NK-92 treated with Interleukin-12 subunit alpha and Interleukin-12 subunit beta, amount 100 ng/mL, for 24 hours (cell line): ENCODE measurements at regions not wholly inside any gene's neighbourhood (a gene's known extent, or its start where the extent isn't known, plus 50 kb on each side); places are given as distances from the start of the nearest gene placed in this dataset.
"Not testable (repeated sequence)": the region's sequence is repeated elsewhere in the genome, so short reads cannot be mapped to it uniquely, and the experiment has no call there.

Experiments
- DNase-seq: peaks from one replicate; lab custom pipeline; 2025; lab: John Stamatoyannopoulos, UW

DNA sequence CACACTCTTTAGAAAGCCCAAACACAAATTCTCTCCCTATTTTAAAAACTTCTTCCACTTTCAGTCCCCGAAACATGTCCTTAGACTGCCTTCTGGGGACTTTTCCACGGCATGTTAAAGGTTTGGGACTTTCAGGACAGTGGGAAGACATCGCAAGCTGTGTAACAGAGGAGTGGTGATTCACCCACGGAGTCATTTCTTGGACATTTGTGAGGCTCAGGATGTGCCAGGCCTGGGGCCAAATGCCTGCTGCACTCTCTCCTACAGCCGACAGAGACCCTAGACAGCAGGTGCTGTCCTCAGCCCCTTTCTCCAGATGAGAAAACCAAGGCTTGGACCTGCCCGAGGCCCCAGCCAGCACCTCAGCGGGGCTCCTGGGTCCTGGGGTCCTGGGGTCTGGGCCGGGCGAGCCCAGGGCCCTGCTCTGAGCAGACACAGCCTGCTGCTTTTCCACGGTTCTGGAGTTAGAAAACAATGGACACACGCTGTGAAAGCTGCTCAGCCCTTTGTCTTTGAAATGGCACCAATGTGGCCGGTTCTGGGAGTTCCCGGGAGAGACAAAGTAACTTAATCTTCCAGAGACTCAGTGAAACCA lies 370.2 kb upstream of the SFSWAP start:
- DNase-seq: no peak

DNA sequence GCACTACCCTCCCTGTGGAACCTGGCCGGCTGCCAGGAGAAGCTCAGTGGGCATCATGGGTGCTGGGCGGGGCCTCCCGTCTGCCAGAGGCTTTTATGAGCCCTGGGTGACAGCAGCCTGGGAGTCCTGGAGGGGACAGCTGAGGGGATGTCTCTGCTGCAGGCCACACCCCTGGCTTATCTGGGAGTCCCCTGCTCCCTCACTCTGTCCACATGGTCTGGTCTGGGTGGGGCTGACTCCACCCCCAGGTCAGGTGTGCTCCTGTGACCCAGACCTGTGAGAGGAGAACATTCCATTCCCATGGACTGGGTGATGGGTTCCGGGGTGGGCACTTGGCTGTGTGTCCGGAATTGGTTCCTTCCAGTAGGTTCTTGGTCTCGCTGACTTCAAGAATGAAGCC lies 369.3 kb upstream of the SFSWAP start:
- DNase-seq: not testable (repeated sequence)

DNA sequence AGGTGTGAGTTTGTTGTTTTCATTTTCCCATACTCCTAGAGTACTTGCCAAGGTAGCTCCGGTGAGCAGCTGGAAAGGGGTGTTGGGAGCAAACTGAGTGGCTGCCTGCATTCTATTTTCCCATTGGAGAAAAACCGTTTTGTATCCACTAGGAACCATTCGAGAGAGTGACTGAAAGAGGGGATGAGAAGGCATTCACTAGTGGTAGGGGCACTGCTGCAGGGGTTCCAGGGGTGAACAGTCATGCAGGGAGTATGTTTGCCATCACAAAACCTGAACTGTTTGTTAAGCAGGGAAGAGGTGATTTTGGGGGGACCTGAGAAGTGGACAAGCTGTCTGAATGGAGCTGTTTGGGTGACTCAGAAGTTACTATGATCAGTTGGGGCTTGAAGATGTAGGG lies 367.5 kb upstream of the SFSWAP start:
- DNase-seq: not testable (repeated sequence)

DNA sequence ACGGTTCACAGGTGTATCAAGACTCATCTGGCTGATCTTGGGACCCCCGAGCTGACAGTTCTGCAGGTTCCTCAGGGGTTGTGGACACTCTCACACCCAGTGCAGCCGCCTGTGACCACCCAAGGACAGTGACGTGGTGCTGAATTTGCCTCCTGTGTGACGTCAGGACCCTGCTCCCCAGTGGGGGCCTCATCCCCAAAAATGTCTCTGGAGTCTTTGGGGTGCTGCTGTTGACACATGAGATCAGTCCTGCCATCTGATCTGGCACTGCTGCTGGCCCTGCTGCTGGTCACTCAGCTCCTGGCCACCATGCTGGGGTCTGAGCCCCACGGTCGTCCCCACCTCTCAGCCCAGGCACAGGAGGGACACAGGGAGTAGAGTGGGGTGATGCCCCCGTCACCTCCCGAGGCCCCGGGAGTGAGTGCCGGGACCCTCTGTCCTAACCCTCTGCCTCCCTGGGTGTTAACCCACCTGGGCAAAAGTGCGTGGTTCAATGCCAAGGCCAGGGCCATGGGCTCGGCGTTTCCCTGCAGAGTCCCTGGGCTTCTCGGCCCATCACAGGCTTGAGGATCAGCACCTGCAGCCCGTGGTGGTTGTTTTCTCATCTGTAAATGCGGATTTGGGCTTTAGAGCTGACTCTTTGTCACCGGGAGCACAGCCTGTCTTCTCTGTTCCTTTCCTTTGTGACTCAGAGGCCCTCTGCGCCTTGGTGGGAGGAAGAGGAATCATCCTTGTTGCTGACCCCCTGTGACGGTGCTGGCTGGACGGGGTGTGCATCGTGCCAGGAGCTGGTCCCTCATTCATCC lies 366.0 kb upstream of the SFSWAP start:
- DNase-seq: not testable (repeated sequence)

DNA sequence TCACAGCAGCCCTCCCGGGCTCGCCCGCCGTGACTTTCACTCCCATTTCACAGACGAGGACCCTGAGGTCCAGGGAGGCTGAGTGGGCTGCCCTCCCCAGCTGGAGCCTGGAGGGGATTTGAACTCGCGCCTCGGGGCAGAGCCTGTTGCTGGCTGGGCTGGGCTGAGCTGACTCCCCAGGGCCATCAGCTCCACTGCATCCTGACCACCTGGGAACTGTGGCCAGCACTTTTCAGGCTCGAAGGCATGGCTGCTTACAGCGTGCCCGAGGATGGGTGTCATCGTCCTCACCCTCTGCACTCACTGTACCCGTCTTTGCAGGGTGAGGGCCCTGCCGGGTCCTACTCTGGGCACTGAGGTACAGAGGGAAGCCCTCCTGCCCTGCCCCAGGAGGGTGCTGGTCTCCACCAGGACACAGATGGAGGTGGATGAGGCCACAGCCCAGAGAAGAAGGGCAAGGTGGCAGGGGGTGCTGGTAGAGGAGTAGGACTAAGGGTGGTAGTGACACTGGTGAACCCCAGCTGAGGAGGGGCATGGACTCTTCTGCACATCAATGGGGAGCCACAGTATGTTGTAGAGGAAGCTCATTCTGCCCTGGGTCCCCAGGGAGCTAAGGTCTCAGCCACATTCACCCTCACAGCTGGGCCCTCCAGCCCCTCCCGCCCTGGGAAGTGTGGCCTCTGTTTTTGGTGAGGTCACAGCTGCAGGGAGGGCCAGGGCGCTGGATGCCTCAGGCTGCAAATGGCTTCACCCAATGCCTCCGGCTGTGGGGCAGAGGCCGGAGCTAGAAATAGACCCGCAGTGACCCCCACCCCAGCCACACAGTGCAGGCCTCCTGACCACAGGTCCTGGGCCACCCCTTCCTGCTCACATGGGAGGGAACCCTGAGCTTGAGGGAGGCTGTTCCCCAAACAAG lies 365.1 kb upstream of the SFSWAP start:
- DNase-seq: no peak

DNA sequence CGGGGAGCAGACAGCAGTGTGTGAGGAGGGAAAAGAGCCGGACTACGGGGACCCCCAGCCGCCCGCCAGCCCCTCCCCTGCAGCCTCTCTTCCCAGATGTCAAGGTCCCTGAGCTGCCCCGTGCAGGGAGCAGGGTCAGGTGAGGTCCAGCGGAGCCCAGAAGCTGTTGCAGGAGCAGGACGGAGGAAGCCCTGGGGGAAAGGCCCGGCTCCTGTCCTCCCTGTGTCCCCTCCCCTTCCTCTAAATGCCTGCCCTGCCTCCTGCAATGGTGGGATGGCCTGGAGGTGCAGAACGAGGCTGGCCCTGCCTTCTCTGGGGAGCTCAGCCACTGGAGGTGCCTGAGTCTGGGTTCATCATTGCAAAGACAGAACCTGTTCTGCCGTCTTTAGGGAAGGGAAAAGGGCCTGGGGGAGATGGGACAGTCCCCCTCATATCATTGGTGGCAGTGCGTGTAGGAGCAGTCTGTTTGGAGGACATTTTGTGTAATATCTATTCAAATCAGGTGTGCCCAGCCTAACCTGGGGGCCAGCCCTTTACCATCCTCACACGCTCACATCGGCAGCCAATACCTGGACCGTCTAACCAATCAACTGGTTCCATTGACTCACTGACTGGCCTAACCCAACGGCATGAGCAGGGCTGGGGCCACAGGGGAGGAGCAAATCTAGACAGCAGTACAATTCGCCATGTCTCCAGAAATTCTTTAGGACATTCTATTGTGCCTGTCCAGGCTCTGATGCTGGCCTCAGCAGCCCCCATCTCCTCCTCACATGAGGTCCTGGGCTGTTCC lies 364.1 kb upstream of the SFSWAP start:
- DNase-seq: no peak

DNA sequence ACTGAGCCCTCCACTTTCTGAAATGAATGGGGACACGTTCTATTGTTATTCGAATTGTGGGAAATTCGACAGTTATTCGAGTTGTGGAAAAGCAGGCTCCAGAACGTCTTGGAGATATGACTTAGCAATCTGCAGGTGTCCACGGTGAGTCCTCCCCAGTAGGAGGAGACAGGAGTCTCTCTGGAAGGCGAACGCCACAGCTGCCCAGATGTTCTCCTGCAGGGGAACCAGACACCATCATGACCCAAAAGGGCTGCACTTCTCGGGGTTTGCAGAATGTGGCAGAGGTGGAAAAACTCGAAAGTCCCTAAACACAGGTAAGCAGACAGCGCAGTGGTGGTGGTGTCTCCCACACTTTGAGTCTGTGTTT lies 363.6 kb upstream of the SFSWAP start:
- no peak for DNase-seq

DNA sequence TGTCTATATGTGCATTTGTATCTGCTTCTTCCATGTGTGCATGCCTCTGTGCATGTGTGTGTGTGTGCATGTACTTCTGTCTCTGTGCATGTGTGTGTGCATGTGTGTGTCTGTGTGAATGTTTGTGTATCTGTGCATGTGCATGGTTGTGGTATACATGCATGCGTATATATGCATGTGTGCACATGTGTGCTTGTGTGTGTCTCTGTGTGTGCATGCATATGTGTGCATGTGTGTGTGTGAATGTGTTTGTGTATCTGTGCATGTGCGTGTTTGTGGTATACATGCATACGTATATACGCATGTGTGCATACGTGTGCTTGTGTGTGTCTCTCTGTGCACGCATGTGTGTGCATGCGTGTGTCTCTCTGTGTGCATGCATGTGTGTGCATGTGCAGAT lies 363.2 kb upstream of the SFSWAP start:
- no peak for DNase-seq

DNA sequence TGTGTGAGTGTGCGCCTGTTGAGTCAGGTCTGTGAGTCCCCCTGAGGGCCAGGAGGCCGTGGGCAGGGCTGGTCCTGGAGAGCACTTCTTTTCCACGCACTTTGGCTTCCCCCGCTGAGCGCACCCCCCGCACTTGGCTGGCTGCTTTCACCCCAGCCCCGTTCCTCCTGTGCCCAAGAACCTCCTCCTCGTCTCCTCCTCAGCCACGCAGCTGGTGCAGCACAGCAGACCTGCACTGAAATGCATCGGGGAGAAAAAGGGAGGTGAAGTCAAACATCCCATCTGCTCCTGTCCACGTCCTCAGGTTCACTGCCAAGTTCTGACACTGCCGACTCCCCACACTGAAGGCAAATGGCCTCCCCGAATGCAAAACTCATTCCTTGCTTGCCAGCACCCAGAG lies 362.7 kb upstream of the SFSWAP start:
- no peak for DNase-seq

DNA sequence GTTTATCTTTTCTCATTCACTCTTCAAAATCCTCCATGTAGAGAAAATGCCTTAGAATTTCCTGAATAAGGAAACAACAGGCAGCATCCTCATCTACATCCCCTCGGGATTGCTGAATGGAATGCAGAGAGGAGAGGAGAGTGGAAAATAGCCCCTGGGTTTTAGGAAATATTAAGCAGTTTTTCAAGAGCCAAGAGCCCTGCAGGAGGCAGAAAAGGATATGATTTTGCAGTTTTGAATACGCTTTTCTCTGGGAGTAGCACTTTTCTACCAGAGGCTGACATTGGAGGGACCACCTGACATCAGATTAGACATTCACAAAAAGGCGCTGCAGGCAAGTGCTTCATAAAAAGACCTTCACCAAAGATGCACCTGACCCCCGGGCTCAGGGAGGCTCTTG lies 362.2 kb upstream of the SFSWAP start:
- DNase-seq: no peak

DNA sequence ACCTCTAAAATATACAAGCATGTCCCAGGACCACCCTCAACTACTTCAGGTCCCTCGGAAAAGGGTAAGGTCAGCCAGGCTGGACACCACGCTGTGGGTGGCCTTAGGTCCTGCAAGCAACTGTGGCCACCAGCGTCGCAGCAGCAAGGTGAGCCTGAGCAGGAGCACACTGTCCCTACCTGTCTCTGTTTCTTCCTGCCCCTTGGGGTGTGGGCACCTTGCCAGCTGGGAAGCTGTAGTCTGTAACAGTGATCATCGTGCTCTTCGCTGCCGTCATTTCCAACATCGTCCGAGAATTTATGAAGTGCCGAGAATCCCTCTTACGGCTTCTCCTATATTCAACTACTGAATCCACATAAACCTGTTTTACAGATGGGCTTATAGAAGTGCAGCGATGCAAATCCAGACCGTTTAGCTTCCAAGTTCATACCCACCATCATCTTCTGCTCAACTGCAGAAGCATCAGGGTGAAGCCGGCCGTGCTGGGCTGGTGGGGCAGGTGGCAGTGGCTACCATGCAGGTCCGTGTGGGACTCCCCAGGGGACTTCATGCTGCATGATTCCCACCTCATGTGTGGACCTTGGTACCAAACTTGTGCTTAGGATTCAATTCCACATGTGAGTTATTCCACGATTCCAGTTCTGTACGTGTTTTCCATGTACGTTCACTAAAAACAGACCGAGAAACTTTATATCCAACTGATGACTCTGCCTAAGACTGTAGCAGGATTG lies 361.3 kb upstream of the SFSWAP start:
- DNase-seq: no peak

DNA sequence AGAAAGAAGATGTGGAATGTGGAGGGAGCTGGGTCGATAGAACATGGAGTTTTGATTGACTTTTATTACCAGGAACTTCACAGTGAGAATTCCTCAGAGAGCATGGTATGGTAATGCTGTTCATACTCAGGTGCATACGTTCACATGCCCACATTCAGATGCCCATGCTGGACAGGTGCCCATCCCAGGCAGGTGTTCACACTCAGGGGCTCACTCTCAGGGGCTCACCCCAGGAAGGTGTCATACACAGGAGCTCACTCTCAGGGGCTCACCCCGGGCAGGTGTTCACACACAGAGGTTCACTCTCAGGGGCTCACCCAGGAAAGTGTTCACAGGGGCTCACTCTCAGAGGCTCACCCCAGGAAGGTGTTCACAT lies 360.0 kb upstream of the SFSWAP start:
- DNase-seq: no peak

DNA sequence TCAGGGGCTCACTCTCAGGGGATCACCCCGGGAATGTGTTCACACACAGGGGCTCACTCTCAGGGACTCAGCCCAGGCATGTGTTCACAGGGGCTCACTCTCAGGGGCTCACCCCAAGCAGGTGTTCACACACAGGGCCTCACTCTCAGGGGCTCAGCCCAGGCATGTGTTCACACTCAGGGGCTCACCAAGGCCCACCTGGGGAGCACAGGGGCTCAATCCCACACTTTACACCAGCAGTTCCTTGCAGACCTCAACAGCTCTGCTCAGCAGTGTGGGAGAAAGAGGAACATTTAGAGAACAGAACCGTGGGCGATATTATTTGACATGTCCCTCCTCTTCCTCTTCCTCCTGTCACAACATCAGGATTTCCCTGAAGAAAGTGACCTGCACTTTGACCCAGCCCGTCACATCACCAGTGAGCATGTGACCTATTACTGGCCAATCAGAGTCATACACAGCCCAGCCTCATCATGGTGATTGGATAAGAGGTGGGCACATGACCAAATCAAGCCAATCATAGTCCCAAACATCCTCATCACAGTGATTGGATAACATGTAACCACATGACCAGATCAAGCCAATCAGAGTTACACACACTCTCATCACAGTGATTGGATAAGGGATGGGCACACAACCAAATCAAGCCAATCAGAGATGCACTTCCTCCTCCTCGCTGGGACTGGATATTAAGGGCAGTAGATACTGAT lies 359.4 kb upstream of the SFSWAP start:
- no peak for DNase-seq

DNA sequence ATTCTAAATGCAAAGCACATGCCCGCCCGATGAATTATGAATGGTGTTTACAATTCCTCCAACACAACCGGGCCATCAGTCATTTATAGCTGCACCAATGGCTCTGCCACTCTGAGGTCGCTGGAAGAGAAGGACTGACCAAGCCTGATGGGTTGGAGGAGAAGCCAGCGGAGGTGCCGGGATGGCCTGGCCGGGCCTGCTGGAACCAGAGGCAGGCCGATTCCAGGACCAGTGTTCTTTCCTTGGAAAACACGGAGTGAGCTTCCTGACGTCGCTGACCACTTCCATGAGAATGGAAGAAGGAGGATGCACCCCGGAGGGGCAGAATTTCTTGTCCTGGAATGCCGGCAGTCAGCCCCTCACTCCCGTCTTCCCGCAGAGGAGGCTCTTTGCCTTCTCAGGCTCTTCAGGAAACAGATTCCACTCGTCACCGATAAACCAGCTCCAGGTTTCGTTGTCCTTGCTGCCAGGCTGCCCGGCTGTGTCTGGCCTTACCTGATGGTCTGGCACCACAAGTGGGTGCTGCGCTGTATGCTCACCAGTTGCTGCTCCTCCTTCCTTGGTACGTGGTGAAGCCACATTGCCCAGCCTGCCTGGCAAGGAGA lies 358.5 kb upstream of the SFSWAP start:
- DNase-seq: no peak

DNA sequence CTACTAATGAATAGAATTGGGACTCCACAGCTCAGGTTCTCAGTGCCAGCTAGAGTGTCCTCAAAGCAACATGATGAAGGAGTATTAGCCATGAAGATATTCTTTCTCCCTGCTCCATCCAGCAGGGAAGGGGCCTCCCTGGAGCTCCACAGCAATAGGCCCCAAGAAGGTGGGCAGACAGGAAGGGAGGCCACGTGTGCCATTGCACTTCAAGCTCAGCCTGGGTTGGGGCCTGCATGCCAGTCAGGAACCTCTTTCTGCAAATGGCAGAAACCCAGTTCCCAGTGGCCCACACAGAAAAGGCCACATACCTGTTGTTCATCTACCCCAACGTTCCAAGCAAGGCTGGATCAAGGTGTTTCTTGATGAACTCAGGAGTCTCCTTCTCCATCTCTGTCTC lies 357.5 kb upstream of the SFSWAP start:
- DNase-seq: no peak

DNA sequence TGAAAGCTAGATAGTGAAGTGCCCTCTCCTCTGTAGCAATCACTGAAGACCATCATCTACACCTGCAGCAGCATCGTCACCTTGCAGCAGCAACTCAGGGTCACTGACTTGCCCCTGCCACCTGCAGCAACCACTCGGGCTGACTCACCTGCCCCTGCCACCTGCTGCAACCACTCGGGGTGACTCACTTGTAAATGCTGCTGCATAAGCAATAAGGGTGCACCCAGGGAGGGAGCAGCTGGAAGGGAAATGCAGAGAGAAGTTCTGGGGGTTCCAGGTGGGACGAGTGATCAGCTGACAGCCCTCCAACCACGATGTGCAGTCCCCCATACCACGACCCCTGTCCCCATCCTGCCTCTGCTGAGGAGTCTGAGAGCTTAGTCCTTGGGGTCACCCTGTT lies 357.1 kb upstream of the SFSWAP start:
- no peak for DNase-seq

DNA sequence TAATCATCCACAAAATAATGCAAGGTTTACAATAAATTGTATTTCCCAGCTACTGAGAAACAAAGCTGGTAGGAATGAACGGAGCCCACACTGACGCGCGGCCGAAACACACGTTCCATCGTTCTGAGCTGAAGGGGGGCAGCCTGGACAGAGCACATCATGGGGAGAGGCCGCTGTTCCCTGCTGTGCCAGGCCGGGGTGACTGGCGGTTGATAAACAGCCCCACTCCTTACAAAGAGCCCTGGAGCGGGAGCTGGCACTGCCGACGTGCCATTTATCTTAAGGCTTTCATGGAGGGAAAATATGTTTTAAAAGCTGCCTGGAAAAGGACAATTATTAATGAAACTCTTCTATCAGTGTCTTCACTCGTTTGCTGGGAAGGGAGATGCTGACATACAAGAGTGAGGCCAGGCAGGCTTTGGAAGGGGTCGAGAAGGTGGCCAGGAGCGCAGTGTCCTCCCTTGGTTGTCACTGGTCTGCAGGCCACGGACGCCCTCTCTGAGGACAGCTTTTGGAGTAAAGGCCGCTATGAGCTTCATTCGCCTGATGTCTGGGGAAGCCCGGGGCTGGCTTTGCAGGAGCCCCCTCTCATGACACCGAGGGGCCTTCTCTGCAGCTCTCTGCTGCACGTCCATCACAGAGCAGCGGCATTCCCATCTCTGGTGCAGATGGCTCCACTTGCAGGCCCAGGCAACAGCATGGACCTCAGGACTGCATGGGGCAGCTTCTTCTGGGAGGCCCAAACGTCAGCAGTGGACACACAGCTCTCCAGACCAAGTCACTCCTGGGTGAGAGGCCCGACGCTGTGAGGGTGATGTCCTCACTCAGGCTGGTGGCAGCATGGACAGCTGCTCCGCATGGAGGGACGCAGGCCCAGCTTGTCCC lies 355.3 kb upstream of the SFSWAP start:
- DNase-seq: no peak

DNA sequence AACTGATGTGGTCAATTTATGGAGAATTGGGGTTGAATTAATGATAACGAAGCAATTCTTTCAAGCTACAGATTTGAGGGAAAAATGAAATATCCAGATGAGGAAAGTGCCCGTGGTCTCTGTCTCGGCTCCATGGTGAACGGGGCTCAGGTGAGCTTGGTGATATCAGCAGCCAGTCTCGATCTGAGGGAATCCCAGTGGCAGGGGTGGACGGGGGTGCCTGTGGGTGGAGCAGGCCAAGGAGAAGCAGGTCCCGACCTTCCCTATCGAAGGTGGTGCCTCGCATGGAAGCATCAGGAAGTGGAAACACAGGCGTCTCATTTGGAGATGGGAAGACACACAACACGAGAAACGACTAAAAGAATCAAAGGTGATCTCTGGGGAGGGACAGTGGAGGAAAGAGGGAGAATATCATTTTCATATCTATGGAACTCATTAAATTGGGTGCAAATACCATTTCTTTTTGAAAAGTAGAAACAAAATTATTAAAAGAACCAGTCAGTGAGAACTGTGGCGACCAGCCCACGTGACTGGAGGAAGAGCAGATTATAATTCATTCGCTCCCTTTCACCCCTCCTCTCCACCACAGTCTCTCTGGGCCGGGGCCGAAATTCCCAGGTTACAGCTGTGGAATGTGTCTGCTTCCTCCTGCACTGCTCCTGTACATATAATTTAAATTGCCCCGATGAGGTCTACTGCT lies 354.3 kb upstream of the SFSWAP start:
- DNase-seq: no peak
